H9 (cell line): ENCODE measurements at regions not wholly inside any gene's neighbourhood (a gene's known extent, or its start where the extent isn't known, plus 50 kb on each side); places are given as distances from the start of the nearest gene placed in this dataset.

ENCODE experiments used
- DNase-seq: peaks from one replicate; pipeline ENCODE4 v3.0.0-alpha.2; 2017
- H2AFZ ChIP-seq: one replicate; pipeline ENCODE4 v1.6.1; 2013; ENCODE audit warnings: mild to moderate bottlenecking, low read length, control low read depth, moderate library complexity
- H2AK5ac ChIP-seq: 2 replicates; pipeline ENCODE4 v1.6.1; 2013; ENCODE audit warnings: low read length, control low read depth, mixed read lengths; ENCODE audit not compliant: insufficient read length
- H2BK120ac ChIP-seq: one replicate; pipeline ENCODE4 v1.6.1; 2013; ENCODE audit warnings: low read depth, mild to moderate bottlenecking, low read length, control low read depth, inconsistent platforms; ENCODE audit not compliant: poor library complexity, severe bottlenecking
- H2BK12ac ChIP-seq: 2 replicates; pipeline ENCODE4 v1.6.1; 2013; ENCODE audit warnings: low read length, control low read depth, mixed read lengths, low read depth; ENCODE audit not compliant: insufficient read length
- H2BK15ac ChIP-seq: 2 replicates; pipeline ENCODE4 v1.6.1; 2013; ENCODE audit warnings: low read depth, low read length, control low read depth
- H2BK20ac ChIP-seq: one replicate; pipeline ENCODE4 v1.6.1; 2013; ENCODE audit warnings: low read depth, mild to moderate bottlenecking, low read length, control low read depth, inconsistent platforms; ENCODE audit not compliant: poor library complexity, severe bottlenecking
- H2BK5ac ChIP-seq: 2 replicates; pipeline ENCODE4 v1.6.1; 2013; ENCODE audit warnings: low read length, control low read depth, mixed read lengths; ENCODE audit not compliant: insufficient read length
- H3K14ac ChIP-seq: 2 replicates; pipeline ENCODE4 v1.6.1; 2013; ENCODE audit warnings: low read length, control low read depth; ENCODE audit not compliant: insufficient read depth
- H3K18ac ChIP-seq: 2 replicates; pipeline ENCODE4 v1.6.1; 2013; ENCODE audit warnings: low read depth, mild to moderate bottlenecking, mixed read lengths, low read length, control low read depth; ENCODE audit not compliant: insufficient read length
- H3K23ac ChIP-seq: 2 replicates; pipeline ENCODE4 v1.6.1; 2013; ENCODE audit warnings: low read length, control low read depth, mixed read lengths, low read depth; ENCODE audit not compliant: insufficient read length
- H3K23me2 ChIP-seq: 2 replicates; pipeline ENCODE4 v1.6.1; 2013; ENCODE audit warnings: low read depth, mild to moderate bottlenecking, mixed read lengths, low read length, control low read depth; ENCODE audit not compliant: insufficient read length, poor library complexity, severe bottlenecking
- H3K27ac ChIP-seq: 2 replicates; pipeline ENCODE4 v1.5.1; 2013; ENCODE audit warnings: low read length, control low read depth, mixed read lengths, low read depth; ENCODE audit not compliant: insufficient read length
- H3K27me3 ChIP-seq: 2 replicates; pipeline ENCODE4 v1.6.1; 2013; ENCODE audit warnings: low read length, control low read depth, inconsistent platforms; ENCODE audit not compliant: insufficient read depth
- H3K4ac ChIP-seq: 2 replicates; pipeline ENCODE4 v1.6.1; 2013; ENCODE audit warnings: low read depth, mild to moderate bottlenecking, control low read depth, inconsistent platforms, low read length, moderate library complexity
- H3K4me1 ChIP-seq: 2 replicates; pipeline ENCODE4 v1.6.1; 2013; ENCODE audit warnings: low read length, control low read depth, inconsistent platforms; ENCODE audit not compliant: insufficient read depth
- H3K4me2 ChIP-seq: 2 replicates; pipeline ENCODE4 v1.6.1; 2013; ENCODE audit warnings: low read length, control low read depth, mixed read lengths; ENCODE audit not compliant: insufficient read length, insufficient read depth
- H3K56ac ChIP-seq: 2 replicates; pipeline ENCODE4 v1.6.1; 2013; ENCODE audit warnings: low read depth, mild to moderate bottlenecking, mixed read lengths, low read length, control low read depth; ENCODE audit not compliant: insufficient read length
- H3K79me1 ChIP-seq: 2 replicates; pipeline ENCODE4 v1.6.1; 2013; ENCODE audit warnings: low read depth, mild to moderate bottlenecking, moderate library complexity, low read length, control low read depth, inconsistent platforms; ENCODE audit not compliant: insufficient read depth, poor library complexity, severe bottlenecking
- H3K79me2 ChIP-seq: 2 replicates; pipeline ENCODE4 v1.6.1; 2013; ENCODE audit warnings: low read length, control low read depth, inconsistent platforms; ENCODE audit not compliant: insufficient read depth
- H3K9ac ChIP-seq: 2 replicates; pipeline ENCODE4 v1.6.1; 2013; ENCODE audit warnings: low read length, control low read depth, mixed read lengths; ENCODE audit not compliant: insufficient read length; ENCODE audit errors: extremely low read depth
- H3K9me3 ChIP-seq: one replicate; pipeline ENCODE4 v1.6.1; 2013; ENCODE audit warnings: low read depth, low read length, inconsistent platforms; ENCODE audit not compliant: control insufficient read depth
- H3T11ph ChIP-seq: one replicate; pipeline ENCODE4 v1.6.1; 2013; ENCODE audit warnings: mild to moderate bottlenecking, low read length, control low read depth, inconsistent platforms
- H4K20me1 ChIP-seq: one replicate; pipeline ENCODE4 v1.6.1; 2013; ENCODE audit not compliant: control insufficient read depth, insufficient read length, insufficient read depth
- H4K5ac ChIP-seq: 2 replicates; pipeline ENCODE4 v1.6.1; 2013; ENCODE audit warnings: low read depth, mild to moderate bottlenecking, mixed read lengths, low read length, control low read depth; ENCODE audit not compliant: insufficient read length
- H4K8ac ChIP-seq: replicated peaks from 2 replicates; pipeline ENCODE4 v1.6.1; 2013; ENCODE audit warnings: low read length, control low read depth, mixed read lengths, low read depth; ENCODE audit not compliant: insufficient read length
- H4K91ac ChIP-seq: 2 replicates; pipeline ENCODE4 v1.6.1; 2013; ENCODE audit warnings: low read depth, mild to moderate bottlenecking, moderate library complexity, mixed read lengths, low read length, control low read depth; ENCODE audit not compliant: insufficient read length
- H3K27ac Mint-ChIP-seq, 3 experiments: 2 replicates in 2 of 3; 3 replicates in 1 of 3; pipeline ENCODE4 v1.8.0; 2020 to 2021; ENCODE audit warnings: mixed read lengths in 3 of 3, mild to moderate bottlenecking in 1 of 3, moderate library complexity in 1 of 3
- H3K27me3 Mint-ChIP-seq: 2 replicates; pipeline ENCODE4 v1.8.0; 2021; ENCODE audit warnings: low read depth, mild to moderate bottlenecking, moderate library complexity, mixed read lengths
- H3K36me3 Mint-ChIP-seq, 3 experiments: 2 replicates in 2 of 3; 3 replicates in 1 of 3; pipeline ENCODE4 v1.8.0; 2020 to 2021; ENCODE audit warnings: low read depth in 3 of 3, mixed read lengths in 3 of 3; ENCODE audit not compliant: insufficient read depth in 1 of 3
- H3K4me1 Mint-ChIP-seq, 2 experiments: 2 replicates each; pipeline ENCODE4 v1.8.0; 2020; ENCODE audit warnings: mixed read lengths in 2 of 2
- H3K4me3 Mint-ChIP-seq, 2 experiments: 2 replicates in 1 of 2; 3 replicates in 1 of 2; pipeline ENCODE4 v1.8.0; 2020 to 2021; ENCODE audit warnings: mild to moderate bottlenecking in 2 of 2, mixed read lengths in 2 of 2, moderate library complexity in 1 of 2
- H3K9me3 Mint-ChIP-seq, 2 experiments: 2 replicates in 1 of 2; 3 replicates in 1 of 2; pipeline ENCODE4 v1.8.0; 2020; ENCODE audit warnings: mild to moderate bottlenecking in 2 of 2, mixed read lengths in 2 of 2, moderate library complexity in 1 of 2
- WGBS: extraction: QIAGEN DNeasy Blood & Tissue Kit; methylation state at CpG from one replicate; pipeline ENCODE4 v1.1.7; 2013; ENCODE audit warnings: missing lambda C conversion rate, low lambda C conversion rate, mixed read lengths; ENCODE audit not compliant: insufficient read length; ENCODE audit errors: extremely low coverage; 5-methylcytosine and 5-hydroxymethylcytosine counted together
- TF ChIP-seq, protein P1 (sequence below): fragments of 200-600 bp; sonication (generic); conservative IDR thresholded peaks from 3 replicates; pipeline ENCODE4 v1.8.0; 2021; ENCODE audit warnings: antibody characterized with exemption, mild to moderate bottlenecking

DNA sequence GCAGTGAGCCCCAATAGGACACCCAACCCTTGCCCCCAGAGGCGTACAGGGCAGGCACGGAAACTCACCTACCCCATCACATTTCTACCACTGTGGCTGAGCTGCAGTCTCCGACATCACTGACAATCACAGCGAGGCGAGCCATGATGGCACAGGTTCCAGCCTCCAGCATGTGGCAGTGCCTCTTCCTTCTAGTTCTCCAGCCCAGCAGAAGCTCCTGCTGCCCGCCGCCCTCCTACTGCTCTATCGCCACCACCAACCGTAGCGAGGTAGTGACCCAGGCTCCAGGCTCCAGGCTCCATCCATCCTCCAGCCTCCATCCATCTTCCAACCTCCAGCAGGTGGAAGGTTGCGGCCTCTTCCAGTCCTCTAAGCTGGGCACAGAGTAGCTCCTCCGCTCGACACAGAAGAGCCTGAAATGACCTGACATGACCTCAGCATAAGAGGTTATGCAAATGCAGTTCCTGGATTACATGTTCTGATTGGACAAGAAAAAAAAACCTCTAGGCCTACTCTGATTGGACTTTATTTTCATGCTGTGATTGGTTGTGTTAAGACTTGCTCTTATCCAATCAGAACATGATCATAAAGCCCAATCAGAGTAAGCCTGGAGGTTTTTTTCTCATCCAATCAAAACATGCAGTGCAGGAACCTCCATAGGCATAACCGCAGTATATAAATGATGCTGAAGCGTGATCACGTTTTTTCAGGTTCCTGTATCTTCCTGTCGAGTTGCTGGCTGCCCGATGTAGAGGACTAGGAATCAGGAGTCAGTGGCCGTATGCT lies 438.9 kb upstream of the ZNF337 start:
- Histone ChIP-seq H3K79me2 (no peaks in the 10 kb centered on the region), H3K4me1 (no peaks in the 10 kb centered on the region), H3K9me3 (no peaks in the 10 kb centered on the region), H3K27ac (no peak overlapping the region), H3K4ac (no peak overlapping the region), H4K91ac (no peak overlapping the region), H4K20me1 (no peaks in the 10 kb centered on the region), H2BK5ac (no peak overlapping the region), H2BK20ac (no peak overlapping the region), H2AFZ (no peak overlapping the region), H4K8ac (no peak overlapping the region), H2BK12ac (no peak overlapping the region), H3K27me3 (no peaks in the 10 kb centered on the region), H3K18ac (no peak overlapping the region), H3K56ac (no peak overlapping the region), H3K4me2 (no peak overlapping the region), H2BK15ac (no peak overlapping the region), H3K23ac (no peak overlapping the region), H3K79me1 (no peaks in the 10 kb centered on the region), H2BK120ac (no peak overlapping the region), H3K23me2 (no peaks in the 10 kb centered on the region), H2AK5ac (no peak overlapping the region), H3K9ac (no peak overlapping the region), H3T11ph (no peak overlapping the region), H3K14ac (no peak overlapping the region), H4K5ac (no peak overlapping the region)
- WGBS = no CpG with 5 or more reads among the region's 19 CpGs
- H3K27ac Mint-ChIP-seq = peak overlapping the region in 1 of 3 experiments; percentile 35; a peak in 1 of 7 replicates
- H3K27me3 Mint-ChIP-seq = peaks cover 2% of the 10 kb centered on the region; the same call in 1 of the 2 replicates
- TF ChIP-seq, protein P1, sequence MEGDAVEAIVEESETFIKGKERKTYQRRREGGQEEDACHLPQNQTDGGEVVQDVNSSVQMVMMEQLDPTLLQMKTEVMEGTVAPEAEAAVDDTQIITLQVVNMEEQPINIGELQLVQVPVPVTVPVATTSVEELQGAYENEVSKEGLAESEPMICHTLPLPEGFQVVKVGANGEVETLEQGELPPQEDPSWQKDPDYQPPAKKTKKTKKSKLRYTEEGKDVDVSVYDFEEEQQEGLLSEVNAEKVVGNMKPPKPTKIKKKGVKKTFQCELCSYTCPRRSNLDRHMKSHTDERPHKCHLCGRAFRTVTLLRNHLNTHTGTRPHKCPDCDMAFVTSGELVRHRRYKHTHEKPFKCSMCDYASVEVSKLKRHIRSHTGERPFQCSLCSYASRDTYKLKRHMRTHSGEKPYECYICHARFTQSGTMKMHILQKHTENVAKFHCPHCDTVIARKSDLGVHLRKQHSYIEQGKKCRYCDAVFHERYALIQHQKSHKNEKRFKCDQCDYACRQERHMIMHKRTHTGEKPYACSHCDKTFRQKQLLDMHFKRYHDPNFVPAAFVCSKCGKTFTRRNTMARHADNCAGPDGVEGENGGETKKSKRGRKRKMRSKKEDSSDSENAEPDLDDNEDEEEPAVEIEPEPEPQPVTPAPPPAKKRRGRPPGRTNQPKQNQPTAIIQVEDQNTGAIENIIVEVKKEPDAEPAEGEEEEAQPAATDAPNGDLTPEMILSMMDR = no peak
- DNase-seq = no peak
- H3K4me3 Mint-ChIP-seq = no peak overlapping the region; a peak in 1 of 5 replicates
- H3K4me1 Mint-ChIP-seq = no peaks in the 10 kb centered on the region
- H3K9me3 Mint-ChIP-seq = peaks cover 0 to 2% of the 10 kb centered on the region in 2 experiments; a peak in 3 of 5 replicates
- H3K36me3 Mint-ChIP-seq = peaks cover 0 to 2% (median 0%) of the 10 kb centered on the region in 3 experiments; a peak in 2 of 7 replicates
